HEK293T (cell line): ENCODE measurements at regions not wholly inside any gene's neighbourhood (a gene's known extent, or its start where the extent isn't known, plus 50 kb on each side); places are given as distances from the start of the nearest gene placed in this dataset.

ENCODE experiments used
- FOXK2 ChIP-seq: fragments of 450-650 bp; IDR thresholded peaks from 2 replicates; pipeline ENCODE4 v1.6.1; 2016; ENCODE audit warnings: mild to moderate bottlenecking
- LEF1 ChIP-seq: fragments of 450-650 bp; IDR thresholded peaks from 2 replicates; pipeline ENCODE4 v1.6.1; 2017; ENCODE audit warnings: mild to moderate bottlenecking, borderline replicate concordance
- TF ChIP-seq, protein P1 (sequence below): fragments of 450-650 bp; IDR thresholded peaks from 2 replicates; pipeline ENCODE4 v1.6.1; 2016

DNA sequence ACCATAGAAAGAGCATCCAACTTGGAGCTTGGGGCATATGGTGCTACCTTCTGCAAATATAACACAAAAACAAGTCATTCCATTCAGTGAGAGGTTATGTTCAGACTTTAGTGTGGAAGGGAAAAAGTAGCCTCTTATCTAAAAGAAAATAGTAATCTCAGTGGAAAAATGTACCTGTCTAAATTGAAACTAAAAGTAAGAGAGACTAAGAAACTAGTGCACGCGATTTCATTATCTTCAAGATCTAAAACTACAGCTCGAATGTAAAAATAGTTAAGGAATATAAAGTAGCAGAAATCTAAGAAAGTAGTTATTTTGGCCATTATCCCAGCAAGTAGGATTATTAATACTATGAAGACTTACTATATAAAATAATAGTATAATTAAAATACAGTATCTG is 233.0 kb upstream of the PPP1R3A start:
- TF ChIP-seq FOXK2: no peak
- no peak for TF ChIP-seq LEF1
- TF ChIP-seq, protein P1, sequence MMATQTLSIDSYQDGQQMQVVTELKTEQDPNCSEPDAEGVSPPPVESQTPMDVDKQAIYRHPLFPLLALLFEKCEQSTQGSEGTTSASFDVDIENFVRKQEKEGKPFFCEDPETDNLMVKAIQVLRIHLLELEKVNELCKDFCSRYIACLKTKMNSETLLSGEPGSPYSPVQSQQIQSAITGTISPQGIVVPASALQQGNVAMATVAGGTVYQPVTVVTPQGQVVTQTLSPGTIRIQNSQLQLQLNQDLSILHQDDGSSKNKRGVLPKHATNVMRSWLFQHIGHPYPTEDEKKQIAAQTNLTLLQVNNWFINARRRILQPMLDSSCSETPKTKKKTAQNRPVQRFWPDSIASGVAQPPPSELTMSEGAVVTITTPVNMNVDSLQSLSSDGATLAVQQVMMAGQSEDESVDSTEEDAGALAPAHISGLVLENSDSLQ: no peak
